Thyroid gland (tissue), 4 donors: ENCODE measurements at regions not wholly inside any gene's neighbourhood (a gene's known extent, or its start where the extent isn't known, plus 50 kb on each side); places are given as distances from the start of the nearest gene placed in this dataset.

Experiments
- CTCF ChIP-seq, 6 experiments: fragments of 200-600 bp in 3 of 6; fragments of 450-650 bp in 3 of 6; sonication (generic) in 3 of 6; IDR thresholded peaks; one replicate each; pipeline ENCODE4 v1.5.1; 2016 to 2019; ENCODE audit warnings: antibody characterized with exemption in 6 of 6, mild to moderate bottlenecking in 2 of 6, inconsistent platforms in 1 of 6, moderate library complexity in 1 of 6
- POLR2A ChIP-seq, 2 donors: fragments of 450-650 bp; IDR thresholded peaks; one replicate each; pipeline ENCODE4 v1.6.1; 2017; ENCODE audit warnings: antibody characterized with exemption in 2 of 2, mild to moderate bottlenecking in 2 of 2, moderate library complexity in 1 of 2

GRCh38 chr6:156046268-156046665 lies 590.6 kb upstream of the NOX3 start:
- TF ChIP-seq CTCF (IDR thresholded peaks at IDR 0.05) (no peak), POLR2A (IDR thresholded peaks at IDR 0.05) (no peak)
